ENCODE measurements at regions not wholly inside any gene's neighbourhood (a gene's known extent, or its start where the extent isn't known, plus 50 kb on each side); places are given as distances from the start of the nearest gene placed in this dataset.

- H3K27ac Mint-ChIP-seq = no peak overlapping the region
- peaks cover 0 to under 1% (median 0%) of the 10 kb centered on the region in 3 donors for H3K27me3 Mint-ChIP-seq (ENCODE audit: low read depth in 3 of 3)
- H3K4me3 Mint-ChIP-seq = no peak overlapping the region
- DNase-seq = no peak
- H3K9me3 Mint-ChIP-seq = peaks cover 0 to 8% (median 2%) of the 10 kb centered on the region in 6 donors
- no peaks in the 10 kb centered on the region for H3K4me1 Mint-ChIP-seq
- peaks cover 0 to 2% (median 0%) of the 10 kb centered on the region in 3 donors for H3K36me3 Mint-ChIP-seq
Observed at GRCh38 chr19:31515931-31516330, 166.7 kb upstream of the TSHZ3 start.

GRCh38 chr19:31516756-31517155 is 167.5 kb upstream of the TSHZ3 start:
- H3K36me3 Mint-ChIP-seq = peaks cover 0 to 4% (median 0%) of the 10 kb centered on the region in 3 donors
- H3K4me1 Mint-ChIP-seq = no peaks in the 10 kb centered on the region

GRCh38 chr19:31517224-31518180 is 168.3 kb upstream of the TSHZ3 start:
- no peaks in the 10 kb centered on the region for H3K4me1 Mint-ChIP-seq
- peaks cover 0 to 4% (median 0%) of the 10 kb centered on the region in 3 donors for H3K36me3 Mint-ChIP-seq
- peaks cover 0 to 11% (median 5%) of the 10 kb centered on the region in 6 donors for H3K9me3 Mint-ChIP-seq
- H3K27me3 Mint-ChIP-seq (ENCODE audit: low read depth in 3 of 3) = peaks cover 0 to 2% (median 0%) of the 10 kb centered on the region in 3 donors
- DNase-seq = no peak
- H3K27ac Mint-ChIP-seq = no peak overlapping the region
- no peak overlapping the region for H3K4me3 Mint-ChIP-seq

More at GRCh38 chr19:31516756-31517155, 167.5 kb upstream of the TSHZ3 start:
- Mint-ChIP-seq H3K4me3 (no peak overlapping the region), H3K27me3 (ENCODE audit: low read depth in 3 of 3) (peaks cover 0 to 2% (median 0%) of the 10 kb centered on the region in 3 donors), H3K9me3 (peaks cover 0 to 11% (median 5%) of the 10 kb centered on the region in 6 donors), H3K27ac (no peak overlapping the region)
- no peak for DNase-seq

- no peak for DNase-seq
- no peak overlapping the region for H3K4me3 Mint-ChIP-seq
- no peaks in the 10 kb centered on the region for H3K4me1 Mint-ChIP-seq
- peaks cover 0 to 2% (median 0%) of the 10 kb centered on the region in 3 donors for H3K27me3 Mint-ChIP-seq (ENCODE audit: low read depth in 3 of 3)
- H3K27ac Mint-ChIP-seq = no peak overlapping the region
- peaks cover 0 to 11% (median 5%) of the 10 kb centered on the region in 6 donors for H3K9me3 Mint-ChIP-seq
- H3K36me3 Mint-ChIP-seq = peaks cover 0 to 4% (median 0%) of the 10 kb centered on the region in 3 donors
Observed at GRCh38 chr19:31518216-31519020, 169.2 kb upstream of the TSHZ3 start.

GRCh38 chr19:31519256-31519655 is 170.0 kb upstream of the TSHZ3 start:
- H3K9me3 Mint-ChIP-seq = peaks cover 0 to 11% (median 5%) of the 10 kb centered on the region in 6 donors
- H3K36me3 Mint-ChIP-seq = peaks cover 0 to 4% (median 0%) of the 10 kb centered on the region in 3 donors
- no peak overlapping the region for H3K27ac Mint-ChIP-seq
- no peaks in the 10 kb centered on the region for H3K4me1 Mint-ChIP-seq
- no peak overlapping the region for H3K4me3 Mint-ChIP-seq
- peaks cover 0 to 2% (median 0%) of the 10 kb centered on the region in 3 donors for H3K27me3 Mint-ChIP-seq (ENCODE audit: low read depth in 3 of 3)
- DNase-seq = no peak

GRCh38 chr19:31519908-31520307 is 170.7 kb upstream of the TSHZ3 start:
- no peaks in the 10 kb centered on the region for H3K4me1 Mint-ChIP-seq
- no peak overlapping the region for H3K27ac Mint-ChIP-seq
- H3K9me3 Mint-ChIP-seq = peaks cover 0 to 15% (median 5%) of the 10 kb centered on the region in 6 donors
- H3K36me3 Mint-ChIP-seq = peaks cover 0 to 4% (median 0%) of the 10 kb centered on the region in 3 donors
- H3K27me3 Mint-ChIP-seq (ENCODE audit: low read depth in 3 of 3) = peaks cover 0 to 2% (median 0%) of the 10 kb centered on the region in 3 donors
- no peak for DNase-seq
- H3K4me3 Mint-ChIP-seq = no peak overlapping the region

GRCh38 chr19:31520633-31521032 is 171.4 kb upstream of the TSHZ3 start:
- Mint-ChIP-seq H3K4me1 (no peaks in the 10 kb centered on the region), H3K4me3 (no peak overlapping the region), H3K27ac (no peak overlapping the region), H3K9me3 (peaks cover 5 to 20% (median 10%) of the 10 kb centered on the region in 6 donors), H3K27me3 (ENCODE audit: low read depth in 3 of 3) (peaks cover 0 to 4% (median 2%) of the 10 kb centered on the region in 3 donors), H3K36me3 (peaks cover 0 to 8% (median 0%) of the 10 kb centered on the region in 3 donors)
- no peak for DNase-seq

- Mint-ChIP-seq H3K27ac (no peak overlapping the region), H3K4me3 (no peak overlapping the region), H3K36me3 (peaks cover 0 to 13% (median 0%) of the 10 kb centered on the region in 3 donors), H3K9me3 (peaks cover 8 to 29% (median 16%) of the 10 kb centered on the region in 6 donors), H3K27me3 (ENCODE audit: low read depth in 3 of 3) (peaks cover 1 to 4% (median 2%) of the 10 kb centered on the region in 3 donors), H3K4me1 (no peaks in the 10 kb centered on the region)
- DNase-seq = no peak
Observed at GRCh38 chr19:31525610-31526147, 176.4 kb upstream of the TSHZ3 start.

- Mint-ChIP-seq H3K4me3 (no peak overlapping the region), H3K27ac (no peak overlapping the region), H3K4me1 (no peaks in the 10 kb centered on the region), H3K36me3 (peaks cover 0 to 9% (median 0%) of the 10 kb centered on the region in 3 donors), H3K9me3 (peaks cover 3 to 19% (median 14%) of the 10 kb centered on the region in 6 donors), H3K27me3 (ENCODE audit: low read depth in 3 of 3) (peaks cover 0 to 7% (median 1%) of the 10 kb centered on the region in 3 donors)
- no peak for DNase-seq
Observed at GRCh38 chr19:31527443-31527842, 178.2 kb upstream of the TSHZ3 start.

GRCh38 chr19:31528261-31528660 is 179.0 kb upstream of the TSHZ3 start:
- no peak overlapping the region for H3K27ac Mint-ChIP-seq
- peaks cover 3 to 19% (median 14%) of the 10 kb centered on the region in 6 donors for H3K9me3 Mint-ChIP-seq
- H3K4me3 Mint-ChIP-seq = no peak overlapping the region
- peaks cover 0 to 7% (median 1%) of the 10 kb centered on the region in 3 donors for H3K27me3 Mint-ChIP-seq (ENCODE audit: low read depth in 3 of 3)
- no peak for DNase-seq
- peaks cover 0 to 9% (median 0%) of the 10 kb centered on the region in 3 donors for H3K36me3 Mint-ChIP-seq
- H3K4me1 Mint-ChIP-seq = no peaks in the 10 kb centered on the region

GRCh38 chr19:31529121-31529520 is 179.9 kb upstream of the TSHZ3 start:
- peaks cover 3 to 19% (median 14%) of the 10 kb centered on the region in 6 donors for H3K9me3 Mint-ChIP-seq

GRCh38 chr19:31530781-31531180 is 181.5 kb upstream of the TSHZ3 start:
- Mint-ChIP-seq H3K27me3 (ENCODE audit: low read depth in 3 of 3) (peaks cover 0 to 3% (median 3%) of the 10 kb centered on the region in 3 donors), H3K27ac (no peak overlapping the region), H3K36me3 (peaks cover 0 to 3% (median 0%) of the 10 kb centered on the region in 3 donors), H3K9me3 (peaks cover 0 to 7% (median 7%) of the 10 kb centered on the region in 6 donors), H3K4me3 (no peak overlapping the region), H3K4me1 (no peaks in the 10 kb centered on the region)
- no peak for DNase-seq

More at GRCh38 chr19:31529121-31529520, 179.9 kb upstream of the TSHZ3 start:
- Mint-ChIP-seq H3K36me3 (peaks cover 0 to 9% (median 0%) of the 10 kb centered on the region in 3 donors), H3K27me3 (ENCODE audit: low read depth in 3 of 3) (peaks cover 0 to 7% (median 1%) of the 10 kb centered on the region in 3 donors), H3K4me3 (no peak overlapping the region), H3K4me1 (no peaks in the 10 kb centered on the region), H3K27ac (no peak overlapping the region)
- no peak for DNase-seq

- peaks cover 0 to 3% (median 3%) of the 10 kb centered on the region in 3 donors for H3K27me3 Mint-ChIP-seq (ENCODE audit: low read depth in 3 of 3)
- H3K9me3 Mint-ChIP-seq = peaks cover 0 to 2% (median 2%) of the 10 kb centered on the region in 6 donors
- H3K27ac Mint-ChIP-seq = no peak overlapping the region
- H3K4me1 Mint-ChIP-seq = no peaks in the 10 kb centered on the region
- H3K36me3 Mint-ChIP-seq = peaks cover 0 to 3% (median 0%) of the 10 kb centered on the region in 3 donors
- no peak for DNase-seq
- H3K4me3 Mint-ChIP-seq = no peak overlapping the region
Observed at GRCh38 chr19:31531326-31531725, 182.1 kb upstream of the TSHZ3 start.
